NB4 (cell line): ENCODE measurements at regions not wholly inside any gene's neighbourhood (a gene's known extent, or its start where the extent isn't known, plus 50 kb on each side); places are given as distances from the start of the nearest gene placed in this dataset.

ENCODE experiments used
- DNase-seq: peaks from one replicate; pipeline ENCODE4 v3.0.0; 2010; ENCODE audit warnings: low read depth
- H3K4me3 ChIP-seq: one replicate; pipeline ENCODE4 v1.5.1; 2011; ENCODE audit warnings: mild to moderate bottlenecking, low read depth, low read length, moderate library complexity
- CTCF ChIP-seq: IDR thresholded peaks from one replicate; pipeline ENCODE4 v1.5.1; 2012; ENCODE audit warnings: low read depth, low read length
- MYC ChIP-seq: IDR thresholded peaks from 2 replicates; pipeline ENCODE4 v1.6.1; 2011; ENCODE audit warnings: low read depth, low read length
- POLR2A ChIP-seq: IDR thresholded peaks from 2 replicates; pipeline ENCODE4 v1.6.1; 2011; ENCODE audit warnings: mild to moderate bottlenecking; ENCODE audit not compliant: insufficient read length; ENCODE audit errors: extremely low read depth
- TF ChIP-seq, protein P1 (sequence below): IDR thresholded peaks from 2 replicates; pipeline ENCODE4 v1.6.1; 2011; ENCODE audit warnings: low read depth, low read length

DNA sequence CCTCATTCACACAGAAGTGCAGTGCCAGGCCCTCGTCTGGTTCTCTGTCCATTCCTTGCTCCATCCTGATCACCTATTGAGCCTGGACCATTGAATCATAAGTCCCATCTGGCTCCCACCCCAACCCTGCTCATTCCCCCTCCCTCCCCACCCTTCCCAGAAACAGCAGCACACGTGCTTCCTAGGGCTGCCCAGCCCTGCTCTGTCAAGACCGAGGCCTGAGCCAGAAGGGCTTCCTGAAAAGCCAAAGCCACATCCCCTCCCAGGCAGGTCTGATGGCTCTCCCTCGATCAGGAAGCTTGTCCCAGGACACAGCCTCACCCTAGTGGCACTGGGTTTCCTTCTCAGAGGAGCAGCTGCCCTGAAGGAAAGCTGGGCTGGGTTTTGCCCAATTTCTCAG, 79.8 kb upstream of the FZD7 start:
- TF ChIP-seq, protein P1, sequence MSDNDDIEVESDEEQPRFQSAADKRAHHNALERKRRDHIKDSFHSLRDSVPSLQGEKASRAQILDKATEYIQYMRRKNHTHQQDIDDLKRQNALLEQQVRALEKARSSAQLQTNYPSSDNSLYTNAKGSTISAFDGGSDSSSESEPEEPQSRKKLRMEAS: no peak
- TF ChIP-seq CTCF (no peak), MYC (no peak), POLR2A (no peak)
- H3K4me3 ChIP-seq: no peak overlapping the region
- no peak for DNase-seq

DNA sequence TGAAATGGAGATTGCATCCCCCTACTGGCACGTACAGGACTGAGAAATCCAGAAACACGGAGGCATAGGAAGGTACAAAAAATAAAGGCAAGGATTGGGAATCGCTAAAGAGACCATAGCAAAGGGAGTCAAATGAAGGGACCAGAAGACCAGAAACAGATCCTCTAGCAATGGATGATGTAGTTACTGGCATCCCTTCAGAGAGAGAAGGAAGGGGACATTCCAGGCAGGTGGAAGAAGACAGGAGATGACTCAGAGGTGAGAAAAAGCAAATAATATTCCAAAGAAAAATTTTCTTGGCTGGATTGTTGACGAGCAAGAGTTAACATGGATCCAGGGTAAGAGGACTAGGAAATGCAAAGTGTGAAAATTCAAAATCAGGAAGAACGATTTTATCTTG, 78.4 kb upstream of the FZD7 start:
- TF ChIP-seq MYC (no peak), CTCF (no peak), POLR2A (no peak)
- TF ChIP-seq, protein P1: no peak
- DNase-seq: no peak

GRCh38 chr2:201955702-201956141, 77.9 kb upstream of the FZD7 start:
- DNase-seq: peak; percentile 64

More for the DNA sequence above, 78.4 kb upstream of the FZD7 start:
- no peak overlapping the region for H3K4me3 ChIP-seq

GRCh38 chr2:201956361-201956760, 77.3 kb upstream of the FZD7 start:
- TF ChIP-seq POLR2A (no peak), CTCF (no peak), MYC (no peak)
- TF ChIP-seq, protein P1: no peak
- DNase-seq: no peak
- no peak overlapping the region for H3K4me3 ChIP-seq

More at GRCh38 chr2:201955702-201956141, 77.9 kb upstream of the FZD7 start:
- TF ChIP-seq POLR2A (no peak), MYC (no peak), CTCF (no peak)
- TF ChIP-seq, protein P1: no peak
- H3K4me3 ChIP-seq: no peak overlapping the region

DNA sequence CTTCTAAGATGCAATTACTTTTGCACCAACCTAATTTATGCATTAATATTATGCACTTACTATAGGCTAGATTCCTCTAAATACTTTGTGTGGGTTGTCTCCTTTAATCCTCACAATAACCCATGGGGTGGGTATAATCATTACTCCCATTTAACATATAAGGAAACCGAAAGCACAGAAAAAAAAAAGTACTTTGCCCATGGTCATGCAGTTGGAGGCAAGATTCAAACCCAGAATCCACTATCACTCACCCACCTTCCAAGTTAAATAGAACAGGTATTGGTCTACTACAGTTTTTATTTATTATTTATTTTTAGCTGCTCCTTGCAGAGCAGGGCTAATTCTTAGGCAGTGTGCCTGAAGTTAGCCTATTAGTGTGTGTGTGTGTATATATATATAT, 76.6 kb upstream of the FZD7 start:
- DNase-seq: no peak
- TF ChIP-seq, protein P1: no peak
- no peak for TF ChIP-seq POLR2A
- TF ChIP-seq MYC: no peak
- TF ChIP-seq CTCF: no peak
- H3K4me3 ChIP-seq: no peak overlapping the region

DNA sequence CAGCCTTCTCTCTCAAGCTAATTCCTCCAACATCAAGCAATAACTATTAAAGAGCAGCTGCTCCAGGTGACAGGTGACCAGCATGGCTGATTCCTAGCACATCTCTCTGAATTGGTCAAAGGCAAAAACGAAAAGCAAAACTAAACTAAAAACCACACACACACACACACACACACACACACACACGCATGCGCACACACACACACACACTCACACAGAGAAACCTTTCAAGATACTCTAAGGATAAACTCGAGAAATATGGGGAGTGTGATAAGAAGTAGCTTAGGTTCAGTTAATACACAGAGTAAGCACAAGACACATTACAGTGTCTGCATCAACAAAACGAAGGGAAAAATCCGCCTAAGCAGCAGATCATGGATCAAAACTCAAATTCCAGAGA, 74.5 kb upstream of the FZD7 start:
- DNase-seq: no peak
- no peak overlapping the region for H3K4me3 ChIP-seq
- TF ChIP-seq POLR2A: no peak
- TF ChIP-seq, protein P1: no peak
- TF ChIP-seq MYC: no peak
- TF ChIP-seq CTCF: no peak
